OCI-LY7 (cell line): ENCODE measurements at regions not wholly inside any gene's neighbourhood (a gene's known extent, or its start where the extent isn't known, plus 50 kb on each side); places are given as distances from the start of the nearest gene placed in this dataset.

Experiments used
- BruUV-seq: library from RNA; stranded (reverse); fragments of 400-500 nt; replicated peaks from 2 replicates; lab custom pipeline; 2021; lab: Mats Ljungman, UMichigan
- CTCF ChIA-PET: fragments of 300-600 bp; sonication (Branson Sonifier 250); formaldehyde crosslinking; loops from one replicate; lab custom pipeline; 2022; ENCODE audit warnings: antibody characterized with exemption; ENCODE audit not compliant: unreplicated experiment; lab: Charles Lee
- POLR2A ChIA-PET: fragments of 300-600 bp; sonication (Branson Sonifier 250); formaldehyde crosslinking; loops from one replicate; lab custom pipeline; 2022; ENCODE audit warnings: antibody characterized with exemption; lab: Charles Lee
- DNase-seq: peaks from one replicate; pipeline ENCODE4 v3.0.0-alpha.2; 2015; ENCODE audit warnings: low spot score
- H2AFZ ChIP-seq: fragments of 200-600 bp; sonication (generic), shearing (Covaris generic); 2 replicates; pipeline ENCODE4 v1.6.1; 2014; ENCODE audit warnings: mild to moderate bottlenecking, antibody characterized with exemption, low read length, moderate library complexity
- H3K27ac ChIP-seq: fragments of 200-600 bp; sonication (generic); 2 replicates; pipeline ENCODE4 v1.5.1; 2014; ENCODE audit warnings: mixed run types, low read depth, mild to moderate bottlenecking, moderate library complexity, low read length, inconsistent platforms; ENCODE audit not compliant: poor library complexity, severe bottlenecking
- H3K36me3 ChIP-seq: fragments of 200-600 bp; sonication (generic); 2 replicates; pipeline ENCODE4 v1.6.1; 2014; ENCODE audit warnings: mild to moderate bottlenecking, antibody characterized with exemption, low read length, moderate library complexity, mixed read lengths; ENCODE audit not compliant: insufficient read depth
- H3K4me1 ChIP-seq: fragments of 200-600 bp; sonication (generic); 2 replicates; pipeline ENCODE4 v1.5.1; 2014; ENCODE audit warnings: mild to moderate bottlenecking, low read length; ENCODE audit not compliant: insufficient read depth, poor library complexity, severe bottlenecking
- H3K4me2 ChIP-seq: fragments of 200-600 bp; sonication (generic); 2 replicates; pipeline ENCODE4 v1.6.1; 2014; ENCODE audit warnings: mild to moderate bottlenecking, low read length
- H3K4me3 ChIP-seq: fragments of 200-600 bp; sonication (generic); 2 replicates; pipeline ENCODE4 v1.5.1; 2014; ENCODE audit warnings: mild to moderate bottlenecking, low read depth, low read length; ENCODE audit not compliant: poor library complexity, severe bottlenecking
- H3K79me2 ChIP-seq: fragments of 200-600 bp; sonication (generic); 2 replicates; pipeline ENCODE4 v1.6.1; 2016; ENCODE audit warnings: low read depth, mild to moderate bottlenecking, low read length, moderate library complexity, mixed read lengths; ENCODE audit not compliant: insufficient read depth
- H3K9me2 ChIP-seq: fragments of 200-600 bp; sonication (generic); 2 replicates; pipeline ENCODE4 v1.6.1; 2016; ENCODE audit warnings: mild to moderate bottlenecking, low read length, mixed read lengths; ENCODE audit not compliant: insufficient read depth
- H3K9me3 ChIP-seq: fragments of 200-600 bp; sonication (generic); 2 replicates; pipeline ENCODE4 v1.6.1; 2014; ENCODE audit warnings: mild to moderate bottlenecking, mixed run types, low read length, mixed read lengths
- H4K20me1 ChIP-seq: fragments of 200-600 bp; sonication (generic); 2 replicates; pipeline ENCODE4 v1.6.1; 2014; ENCODE audit warnings: mild to moderate bottlenecking, antibody characterized with exemption, low read length, moderate library complexity, mixed read lengths; ENCODE audit not compliant: insufficient read depth
- EZH2phosphoT487 ChIP-seq: fragments of 200-600 bp; sonication (generic); IDR thresholded peaks from 2 replicates; pipeline ENCODE4 v1.6.1; 2018; ENCODE audit warnings: low read depth, borderline replicate concordance, mild to moderate bottlenecking, mixed run types, antibody characterized with exemption, low read length, moderate library complexity, mixed read lengths
- intact Hi-C: fragments of 100-400 bp; cut with micrococcal nuclease; formaldehyde crosslinking; loops from one replicate; pipeline ENCODE4 v1.10.0; 2022; ENCODE audit not compliant: unreplicated experiment
- TF ChIP-seq, protein P1 (sequence below): fragments of 200-600 bp; sonication (generic); conservative IDR thresholded peaks from 2 replicates; pipeline ENCODE4 v1.5.1; 2014; ENCODE audit warnings: mild to moderate bottlenecking, antibody characterized with exemption, low read length, moderate library complexity, mixed read lengths

DNA sequence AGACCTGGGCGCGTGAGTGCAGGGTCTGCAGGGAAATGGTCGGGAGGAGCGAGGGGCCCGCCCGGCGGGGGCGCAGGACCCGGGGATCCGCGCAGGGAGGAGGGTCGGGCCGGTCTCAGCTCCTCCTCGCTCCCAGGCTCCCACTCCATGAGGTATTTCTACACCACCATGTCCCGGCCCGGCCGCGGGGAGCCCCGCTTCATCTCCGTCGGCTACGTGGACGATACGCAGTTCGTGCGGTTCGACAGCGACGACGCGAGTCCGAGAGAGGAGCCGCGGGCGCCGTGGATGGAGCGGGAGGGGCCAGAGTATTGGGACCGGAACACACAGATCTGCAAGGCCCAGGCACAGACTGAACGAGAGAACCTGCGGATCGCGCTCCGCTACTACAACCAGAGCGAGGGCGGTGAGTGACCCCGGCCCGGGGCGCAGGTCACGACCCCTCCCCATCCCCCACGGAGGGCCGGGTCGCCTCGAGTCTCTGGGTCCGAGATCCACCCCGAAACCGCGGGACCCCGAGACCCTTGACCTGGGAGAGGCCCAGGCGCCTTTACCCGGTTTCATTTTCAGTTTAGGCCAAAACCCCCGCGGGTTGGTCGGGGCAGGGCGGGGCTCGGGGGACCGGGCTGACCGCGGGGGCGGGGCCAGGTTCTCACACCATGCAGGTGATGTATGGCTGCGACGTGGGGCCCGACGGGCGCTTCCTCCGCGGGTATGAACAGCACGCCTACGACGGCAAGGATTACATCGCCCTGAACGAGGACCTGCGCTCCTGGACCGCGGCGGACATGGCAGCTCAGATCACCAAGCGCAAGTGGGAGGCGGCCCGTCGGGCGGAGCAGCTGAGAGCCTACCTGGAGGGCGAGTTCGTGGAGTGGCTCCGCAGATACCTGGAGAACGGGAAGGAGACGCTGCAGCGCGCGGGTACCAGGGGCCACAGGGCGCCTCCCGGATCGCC, 54.2 kb upstream of the HLA-A start:
- no peak for TF ChIP-seq EZH2phosphoT487
- TF ChIP-seq, protein P1, sequence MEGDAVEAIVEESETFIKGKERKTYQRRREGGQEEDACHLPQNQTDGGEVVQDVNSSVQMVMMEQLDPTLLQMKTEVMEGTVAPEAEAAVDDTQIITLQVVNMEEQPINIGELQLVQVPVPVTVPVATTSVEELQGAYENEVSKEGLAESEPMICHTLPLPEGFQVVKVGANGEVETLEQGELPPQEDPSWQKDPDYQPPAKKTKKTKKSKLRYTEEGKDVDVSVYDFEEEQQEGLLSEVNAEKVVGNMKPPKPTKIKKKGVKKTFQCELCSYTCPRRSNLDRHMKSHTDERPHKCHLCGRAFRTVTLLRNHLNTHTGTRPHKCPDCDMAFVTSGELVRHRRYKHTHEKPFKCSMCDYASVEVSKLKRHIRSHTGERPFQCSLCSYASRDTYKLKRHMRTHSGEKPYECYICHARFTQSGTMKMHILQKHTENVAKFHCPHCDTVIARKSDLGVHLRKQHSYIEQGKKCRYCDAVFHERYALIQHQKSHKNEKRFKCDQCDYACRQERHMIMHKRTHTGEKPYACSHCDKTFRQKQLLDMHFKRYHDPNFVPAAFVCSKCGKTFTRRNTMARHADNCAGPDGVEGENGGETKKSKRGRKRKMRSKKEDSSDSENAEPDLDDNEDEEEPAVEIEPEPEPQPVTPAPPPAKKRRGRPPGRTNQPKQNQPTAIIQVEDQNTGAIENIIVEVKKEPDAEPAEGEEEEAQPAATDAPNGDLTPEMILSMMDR = no peak
- peak overlapping the region; percentile 40; the same call in 1 of the 2 replicates for H3K4me2 ChIP-seq
- H3K4me1 ChIP-seq = no peaks in the 10 kb centered on the region
- H3K27ac ChIP-seq = no peak overlapping the region
- intact Hi-C loops = no loop called here
- no peaks in the 10 kb centered on the region for H3K9me2 ChIP-seq
- H2AFZ ChIP-seq = no peak overlapping the region
- no peaks in the 10 kb centered on the region for H3K9me3 ChIP-seq
- H3K36me3 ChIP-seq = no peaks in the 10 kb centered on the region
- no TSS peak for BruUV-seq
- ChIA-PET CTCF (no interaction called here), POLR2A (no interaction called here)
- H4K20me1 ChIP-seq = no peaks in the 10 kb centered on the region
- H3K4me3 ChIP-seq = peak overlapping the region; percentile 36
- H3K79me2 ChIP-seq = no peaks in the 10 kb centered on the region
- DNase-seq = no peak
